ENCODE measurements at regions not wholly inside any gene's neighbourhood (a gene's known extent, or its start where the extent isn't known, plus 50 kb on each side); places are given as distances from the start of the nearest gene placed in this dataset.

DNA sequence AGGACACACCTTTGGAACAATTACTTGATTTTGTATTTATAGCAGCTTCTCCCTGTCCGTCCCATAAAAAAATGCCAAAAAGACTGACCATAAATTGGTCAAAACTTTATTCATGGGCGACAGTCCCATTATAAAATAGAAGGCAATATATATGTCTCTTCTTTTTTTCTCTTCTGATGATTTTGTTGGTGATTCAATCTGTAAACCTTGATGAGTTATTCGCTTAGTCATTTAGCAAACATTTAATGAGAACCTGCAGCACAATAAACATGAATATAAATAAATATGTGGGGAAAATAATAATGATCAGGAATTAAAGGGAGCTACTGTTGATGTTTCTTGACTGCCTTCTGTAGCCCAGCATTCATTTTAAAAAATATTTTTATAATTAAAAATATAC is 356.4 kb upstream of the ACTBL2 start:
- DNase-seq (ENCODE audit: insufficient read length, low spot score) (no peak), FAIRE-seq (no peak)
- TF ChIP-seq POLR2A (IDR thresholded peaks at IDR 0.05; ENCODE audit: low read depth, low read length), result no peak

- no peak for FAIRE-seq
- TF ChIP-seq POLR2A (IDR thresholded peaks at IDR 0.05; ENCODE audit: low read depth, low read length), result no peak
- DNase-seq (ENCODE audit: insufficient read length, low spot score), result no peak
Measured at GRCh38 chr5:57836921-57837320, 354.3 kb upstream of the ACTBL2 start.

- FAIRE-seq (no peak), DNase-seq (ENCODE audit: insufficient read length, low spot score) (no peak)
- TF ChIP-seq POLR2A (IDR thresholded peaks at IDR 0.05; ENCODE audit: low read depth, low read length), result no peak
Measured at GRCh38 chr5:57836331-57836730, 353.7 kb upstream of the ACTBL2 start.

- DNase-seq (ENCODE audit: insufficient read length, low spot score), result no peak
- FAIRE-seq, result no peak
- TF ChIP-seq POLR2A (IDR thresholded peaks at IDR 0.05; ENCODE audit: low read depth, low read length), result no peak
Measured at GRCh38 chr5:57834829-57835608, 352.4 kb upstream of the ACTBL2 start.

- no peak for TF ChIP-seq POLR2A (IDR thresholded peaks at IDR 0.05; ENCODE audit: low read depth, low read length)
Measured at GRCh38 chr5:57833489-57833888, 350.9 kb upstream of the ACTBL2 start.

GRCh38 chr5:57832875-57833274 is 350.3 kb upstream of the ACTBL2 start:
- FAIRE-seq (peak; percentile 57), DNase-seq (ENCODE audit: insufficient read length, low spot score) (no peak)
- no peak for TF ChIP-seq POLR2A (IDR thresholded peaks at IDR 0.05; ENCODE audit: low read depth, low read length)

More at GRCh38 chr5:57833489-57833888, 350.9 kb upstream of the ACTBL2 start:
- no peak for DNase-seq (ENCODE audit: insufficient read length, low spot score)
- no peak for FAIRE-seq

DNA sequence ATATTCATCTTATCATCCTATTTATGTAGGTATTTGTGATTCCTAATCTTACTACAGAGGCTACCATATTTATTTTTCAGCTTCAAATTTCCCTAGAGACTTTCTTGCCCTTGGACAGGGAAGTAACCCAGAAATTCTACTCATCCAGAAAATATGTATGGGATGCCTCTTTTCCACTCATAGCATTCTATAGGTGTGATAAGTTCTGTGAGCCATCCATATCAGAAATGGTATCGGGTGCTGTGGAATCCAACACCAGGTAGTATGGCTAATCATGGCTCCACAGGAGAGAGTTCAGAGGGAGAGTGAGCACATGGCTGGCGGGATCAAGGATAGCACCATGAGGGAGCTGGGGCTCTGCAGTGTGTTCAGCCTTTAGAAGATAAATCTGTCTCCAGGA is 349.3 kb upstream of the ACTBL2 start:
- DNase-seq (ENCODE audit: insufficient read length, low spot score), result no peak
- no peak for TF ChIP-seq POLR2A (IDR thresholded peaks at IDR 0.05; ENCODE audit: low read depth, low read length)
- FAIRE-seq, result no peak

DNA sequence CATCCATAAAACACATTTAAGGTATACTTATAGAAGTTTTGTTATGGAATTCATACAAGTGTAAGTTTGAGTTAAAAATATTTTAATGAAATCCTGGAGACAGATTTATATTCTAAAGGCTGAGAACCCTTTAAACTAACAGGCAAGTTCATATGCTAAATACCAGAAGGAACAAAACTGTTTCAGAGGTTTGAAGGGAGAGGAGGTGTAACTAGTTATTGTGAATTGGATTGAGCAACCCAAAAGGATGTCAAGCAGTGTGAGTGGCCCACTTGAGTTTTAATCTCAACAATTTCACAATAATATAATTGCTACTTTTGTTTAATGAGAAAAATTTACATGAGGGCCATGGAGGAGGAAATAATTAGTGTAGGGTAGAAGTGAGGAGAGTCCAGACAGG is 348.5 kb upstream of the ACTBL2 start:
- FAIRE-seq, result no peak
- no peak for TF ChIP-seq POLR2A (IDR thresholded peaks at IDR 0.05; ENCODE audit: low read depth, low read length)
- DNase-seq (ENCODE audit: insufficient read length, low spot score), result no peak

DNA sequence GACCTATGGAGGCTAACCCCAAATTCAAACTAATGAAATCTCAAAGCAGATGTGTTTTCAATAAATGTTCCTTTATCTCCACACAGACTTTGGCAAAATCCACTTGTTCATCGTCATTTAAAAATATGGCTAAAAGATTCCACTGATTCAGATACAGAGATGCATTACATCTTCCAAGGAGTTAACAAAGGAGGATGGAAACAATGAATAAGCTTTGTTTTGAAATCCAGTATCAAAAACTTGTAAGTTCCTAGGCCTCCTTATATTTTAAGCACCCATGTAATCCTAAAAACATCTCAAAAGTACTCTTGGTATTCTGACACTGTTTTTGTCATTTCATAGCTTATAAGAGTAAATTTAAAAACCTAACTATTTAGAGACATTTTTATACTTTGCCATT is 345.6 kb upstream of the ACTBL2 start:
- no peak for TF ChIP-seq POLR2A (IDR thresholded peaks at IDR 0.05; ENCODE audit: low read depth, low read length)
- FAIRE-seq (no peak), DNase-seq (ENCODE audit: insufficient read length, low spot score) (no peak)

- FAIRE-seq, result peak; percentile 86
- TF ChIP-seq POLR2A (IDR thresholded peaks at IDR 0.05; ENCODE audit: low read depth, low read length), result no peak
- no peak for DNase-seq (ENCODE audit: insufficient read length, low spot score)
Measured at GRCh38 chr5:57825031-57825686, 342.5 kb upstream of the ACTBL2 start.

GRCh38 chr5:57824623-57825022 is 342.0 kb upstream of the ACTBL2 start:
- FAIRE-seq (no peak), DNase-seq (ENCODE audit: insufficient read length, low spot score) (no peak)
- peak; percentile 41; the same call in 1 of the 2 replicates for TF ChIP-seq POLR2A (IDR thresholded peaks at IDR 0.05; ENCODE audit: low read depth, low read length)

GRCh38 chr5:57824047-57824446 is 341.4 kb upstream of the ACTBL2 start:
- FAIRE-seq (peak; percentile 99), DNase-seq (ENCODE audit: insufficient read length, low spot score) (no peak)

GRCh38 chr5:57822651-57823050 is 340.0 kb upstream of the ACTBL2 start:
- DNase-seq (ENCODE audit: insufficient read length, low spot score) (no peak), FAIRE-seq (peak; percentile 67)
- no peak for TF ChIP-seq POLR2A (IDR thresholded peaks at IDR 0.05; ENCODE audit: low read depth, low read length)

More at GRCh38 chr5:57824047-57824446, 341.4 kb upstream of the ACTBL2 start:
- no peak for TF ChIP-seq POLR2A (IDR thresholded peaks at IDR 0.05; ENCODE audit: low read depth, low read length)

DNA sequence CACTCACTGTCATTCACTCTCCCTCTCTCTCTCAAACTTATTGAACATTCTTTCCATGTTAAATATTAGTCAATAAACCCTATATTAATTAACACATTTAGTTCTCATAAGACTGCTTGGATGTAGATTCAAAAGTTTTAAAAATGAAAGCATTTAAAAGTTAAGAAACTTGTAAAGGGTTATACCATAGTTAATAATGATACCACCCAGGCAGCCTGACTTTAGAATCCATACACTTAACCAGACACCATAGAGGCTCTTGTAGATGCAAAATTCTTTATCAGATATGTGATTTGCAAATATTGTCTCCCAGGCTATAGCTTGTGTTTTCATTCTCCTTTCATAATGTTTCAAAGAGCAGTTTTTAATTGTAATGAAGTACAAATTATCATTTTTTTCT is 335.8 kb upstream of the ACTBL2 start:
- no peak for TF ChIP-seq POLR2A (IDR thresholded peaks at IDR 0.05; ENCODE audit: low read depth, low read length)
- FAIRE-seq (no peak), DNase-seq (ENCODE audit: insufficient read length, low spot score) (no peak)

GRCh38 chr5:57817924-57818323 is 335.3 kb upstream of the ACTBL2 start:
- no peak for TF ChIP-seq POLR2A (IDR thresholded peaks at IDR 0.05; ENCODE audit: low read depth, low read length)
- FAIRE-seq, result no peak
- no peak for DNase-seq (ENCODE audit: insufficient read length, low spot score)
